Breast epithelium (tissue), 4 donors: ENCODE measurements at regions not wholly inside any gene's neighbourhood (a gene's known extent, or its start where the extent isn't known, plus 50 kb on each side); places are given as distances from the start of the nearest gene placed in this dataset.
A peak's percentile ranks its signal among the peaks of the same experiment; 100 is the strongest.

ENCODE experiments used
- DNase-seq, 2 donors: peaks; one replicate each; pipeline ENCODE4 v3.0.0-alpha.2; 2019; ENCODE audit warnings: low spot score in 2 of 2
- H3K27ac ChIP-seq, 2 donors: fragments of 200-600 bp; sonication (generic) in 1 of 2; one replicate each; pipeline ENCODE4 v1.5.1; 2016 to 2019; ENCODE audit warnings: mild to moderate bottlenecking in 1 of 2
- H3K27me3 ChIP-seq, 2 donors: fragments of 200-600 bp; sonication (generic) in 1 of 2; one replicate each; pipeline versions ENCODE4 v1.5.1 to v1.6.0; 2017 to 2019; ENCODE audit warnings: control low read depth in 1 of 2, mild to moderate bottlenecking in 1 of 2
- H3K36me3 ChIP-seq: fragments of 200-600 bp; one replicate; pipeline ENCODE4 v1.5.1; 2019
- H3K4me1 ChIP-seq, 2 donors: fragments of 200-600 bp; sonication (generic); one replicate each; pipeline ENCODE4 v1.5.1; 2016 to 2019; ENCODE audit warnings: control low read depth in 1 of 2
- H3K4me3 ChIP-seq, 3 donors: fragments of 200-600 bp; sonication (generic); 1 replicate in 2 of 3; 2 replicates in 1 of 3; pipeline ENCODE4 v1.5.1; 2016 to 2019; ENCODE audit warnings: mild to moderate bottlenecking in 3 of 3, moderate library complexity in 2 of 3
- H3K9me3 ChIP-seq, 2 donors: fragments of 200-600 bp; sonication (generic) in 1 of 2; one replicate each; pipeline ENCODE4 v1.5.1; 2016 to 2019; ENCODE audit warnings: control low read depth in 1 of 2
- CTCF ChIP-seq, 3 donors: fragments of 450-650 bp; IDR thresholded peaks; one replicate each; pipeline ENCODE4 v1.5.1; 2016 to 2017; ENCODE audit warnings: antibody characterized with exemption in 3 of 3, mild to moderate bottlenecking in 3 of 3, moderate library complexity in 3 of 3
- POLR2A ChIP-seq: fragments of 450-650 bp; IDR thresholded peaks from one replicate; pipeline ENCODE4 v1.6.1; 2016; ENCODE audit warnings: antibody characterized with exemption, mild to moderate bottlenecking, moderate library complexity
- POLR2AphosphoS5 ChIP-seq, 3 donors: sonication (generic); formaldehyde crosslinking; IDR thresholded peaks; one replicate each; pipeline ENCODE4 v1.6.1; 2017; ENCODE audit warnings: antibody characterized with exemption in 3 of 3
- intact Hi-C: fragments of 100-400 bp; cut with DNase I; formaldehyde crosslinking; loops from one replicate; pipeline ENCODE4 v1.15.1; 2023; ENCODE audit warnings: low total_unique reads

GRCh38 chr9:7659766-7660165 is 139.8 kb downstream of the DMAC1 start:
- H3K27me3 ChIP-seq, result no peaks in the 10 kb centered on the region
- TF ChIP-seq POLR2AphosphoS5 (IDR thresholded peaks at IDR 0.05) (no peak), CTCF (IDR thresholded peaks at IDR 0.05) (no peak), POLR2A (no peak)
- peaks cover 0 to 4% of the 10 kb centered on the region in 2 donors for H3K9me3 ChIP-seq
- H3K4me3 ChIP-seq, result no peak overlapping the region
- H3K4me1 ChIP-seq, result no peaks in the 10 kb centered on the region
- intact Hi-C loops, result loop anchor here (5.0 kb wide), 1 partner anchor 1043 kb away; no protein-coding TSS in a partner anchor
- no peaks in the 10 kb centered on the region for H3K36me3 ChIP-seq
- no peak for DNase-seq
- no peak overlapping the region for H3K27ac ChIP-seq

GRCh38 chr9:7656636-7657035 is 142.9 kb downstream of the DMAC1 start:
- intact Hi-C loops, result no loop called here
- H3K9me3 ChIP-seq, result peaks cover 0 to 4% of the 10 kb centered on the region in 2 donors
- H3K36me3 ChIP-seq, result no peaks in the 10 kb centered on the region
- H3K27me3 ChIP-seq, result no peaks in the 10 kb centered on the region
- DNase-seq, result peak in 1 of 2 donors; percentile 21
- H3K4me3 ChIP-seq, result no peak overlapping the region
- no peak overlapping the region for H3K27ac ChIP-seq
- no peaks in the 10 kb centered on the region for H3K4me1 ChIP-seq
- no peak for TF ChIP-seq CTCF (IDR thresholded peaks at IDR 0.05)
- no peak for TF ChIP-seq POLR2A
- TF ChIP-seq POLR2AphosphoS5 (IDR thresholded peaks at IDR 0.05), result no peak

GRCh38 chr9:7653262-7653661 is 146.3 kb downstream of the DMAC1 start:
- Histone ChIP-seq H3K4me1 (no peaks in the 10 kb centered on the region), H3K36me3 (no peaks in the 10 kb centered on the region), H3K4me3 (no peak overlapping the region), H3K27me3 (no peaks in the 10 kb centered on the region), H3K27ac (no peak overlapping the region), H3K9me3 (peaks cover 4% of the 10 kb centered on the region in 2 donors)
- TF ChIP-seq CTCF (IDR thresholded peaks at IDR 0.05) (no peak), POLR2A (no peak), POLR2AphosphoS5 (IDR thresholded peaks at IDR 0.05) (no peak)
- DNase-seq, result no peak
- intact Hi-C loops, result no loop called here

- no peak overlapping the region for H3K27ac ChIP-seq
- no peak overlapping the region for H3K4me3 ChIP-seq
- TF ChIP-seq POLR2AphosphoS5 (IDR thresholded peaks at IDR 0.05) (no peak), CTCF (IDR thresholded peaks at IDR 0.05) (no peak), POLR2A (no peak)
- intact Hi-C loops, result no loop called here
- DNase-seq, result no peak
- H3K4me1 ChIP-seq, result no peaks in the 10 kb centered on the region
- no peaks in the 10 kb centered on the region for H3K9me3 ChIP-seq
- no peaks in the 10 kb centered on the region for H3K36me3 ChIP-seq
- no peaks in the 10 kb centered on the region for H3K27me3 ChIP-seq
Measured at GRCh38 chr9:7640231-7640630, 159.3 kb downstream of the DMAC1 start.

- no peak for DNase-seq
- Histone ChIP-seq H3K9me3 (no peaks in the 10 kb centered on the region), H3K4me1 (no peaks in the 10 kb centered on the region), H3K36me3 (no peaks in the 10 kb centered on the region), H3K4me3 (no peak overlapping the region), H3K27me3 (no peaks in the 10 kb centered on the region), H3K27ac (no peak overlapping the region)
- TF ChIP-seq POLR2A (no peak), CTCF (IDR thresholded peaks at IDR 0.05) (no peak), POLR2AphosphoS5 (IDR thresholded peaks at IDR 0.05) (no peak)
- intact Hi-C loops, result no loop called here
Measured at GRCh38 chr9:7639471-7639870, 160.1 kb downstream of the DMAC1 start.
